NCI-H1092 treated with DMSO at 0.1 percent for 48 hours (cell line): ENCODE measurements at regions not wholly inside any gene's neighbourhood (a gene's known extent, or its start where the extent isn't known, plus 50 kb on each side); places are given as distances from the start of the nearest gene placed in this dataset.

Experiments
- DNase-seq: peaks from one replicate; lab custom pipeline; 2025; lab: John Stamatoyannopoulos, UW

GRCh38 chr6:133837801-133838349 lies 51.0 kb upstream of the TCF21 start:
- peak; percentile 2 for DNase-seq
